ENCODE measurements at regions not wholly inside any gene's neighbourhood (a gene's known extent, or its start where the extent isn't known, plus 50 kb on each side); places are given as distances from the start of the nearest gene placed in this dataset.

- Mint-ChIP-seq H3K36me3 (peaks cover 0 to 8% of the 10 kb centered on the region in 2 donors), H3K4me3 (no peak overlapping the region), H3K27ac (no peak overlapping the region), H3K4me1 (no peaks in the 10 kb centered on the region), H3K27me3 (no peaks in the 10 kb centered on the region), H3K9me3 (peaks cover 15 to 20% of the 10 kb centered on the region in 2 donors)
- DNase-seq (no peak), ATAC-seq (replicated peaks) (no peak)
Measured at GRCh38 chr13:102993348-102993747, 72.9 kb downstream of the SLC10A2 start.

- H3K36me3 Mint-ChIP-seq = peaks cover 2 to 11% of the 10 kb centered on the region in 2 donors
- H3K4me1 Mint-ChIP-seq = no peaks in the 10 kb centered on the region
- H3K27ac Mint-ChIP-seq = no peak overlapping the region
- DNase-seq (no peak), ATAC-seq (replicated peaks) (no peak)
- peaks cover 15 to 19% of the 10 kb centered on the region in 2 donors for H3K9me3 Mint-ChIP-seq
- no peak overlapping the region for H3K4me3 Mint-ChIP-seq
- peaks cover 0 to 4% of the 10 kb centered on the region in 2 donors for H3K27me3 Mint-ChIP-seq
Measured at GRCh38 chr13:102984210-102984609, 82.0 kb downstream of the SLC10A2 start.

- Mint-ChIP-seq H3K36me3 (peaks cover 2 to 8% of the 10 kb centered on the region in 2 donors), H3K27me3 (peaks cover 0 to 4% of the 10 kb centered on the region in 2 donors), H3K9me3 (peaks cover 12 to 15% of the 10 kb centered on the region in 2 donors), H3K4me1 (no peaks in the 10 kb centered on the region), H3K27ac (no peak overlapping the region), H3K4me3 (no peak overlapping the region)
- ATAC-seq (replicated peaks) = no peak
- no peak for DNase-seq
Measured at GRCh38 chr13:102983496-102983895, 82.7 kb downstream of the SLC10A2 start.

- Mint-ChIP-seq H3K27ac (no peak overlapping the region), H3K9me3 (no peaks in the 10 kb centered on the region), H3K4me1 (no peaks in the 10 kb centered on the region), H3K36me3 (no peaks in the 10 kb centered on the region), H3K4me3 (no peak overlapping the region), H3K27me3 (peaks cover 0 to 4% of the 10 kb centered on the region in 2 donors)
- DNase-seq = no peak
- no peak for ATAC-seq (replicated peaks)
Measured at GRCh38 chr13:102980331-102980982, 85.8 kb downstream of the SLC10A2 start.

- Mint-ChIP-seq H3K27me3 (peaks cover 0 to 4% of the 10 kb centered on the region in 2 donors), H3K4me1 (no peaks in the 10 kb centered on the region), H3K9me3 (no peaks in the 10 kb centered on the region), H3K27ac (no peak overlapping the region), H3K36me3 (no peaks in the 10 kb centered on the region), H3K4me3 (no peak overlapping the region)
- ATAC-seq (replicated peaks) (no peak), DNase-seq (no peak)
Measured at GRCh38 chr13:102978168-102978567, 88.0 kb downstream of the SLC10A2 start.

- no peak for DNase-seq
- H3K36me3 Mint-ChIP-seq = no peaks in the 10 kb centered on the region
- ATAC-seq (replicated peaks) = no peak
- H3K27me3 Mint-ChIP-seq = peaks cover 0 to 4% of the 10 kb centered on the region in 2 donors
- H3K27ac Mint-ChIP-seq = no peak overlapping the region
- no peaks in the 10 kb centered on the region for H3K4me1 Mint-ChIP-seq
- H3K9me3 Mint-ChIP-seq = no peaks in the 10 kb centered on the region
- H3K4me3 Mint-ChIP-seq = no peak overlapping the region
Measured at GRCh38 chr13:102977471-102977870, 88.7 kb downstream of the SLC10A2 start.

- ATAC-seq (replicated peaks) (no peak), DNase-seq (no peak)
- no peaks in the 10 kb centered on the region for H3K36me3 Mint-ChIP-seq
- no peak overlapping the region for H3K4me3 Mint-ChIP-seq
- H3K27me3 Mint-ChIP-seq = peaks cover 0 to 3% of the 10 kb centered on the region in 2 donors
- peaks cover 6% of the 10 kb centered on the region in 2 donors for H3K4me1 Mint-ChIP-seq
- no peaks in the 10 kb centered on the region for H3K9me3 Mint-ChIP-seq
- no peak overlapping the region for H3K27ac Mint-ChIP-seq
Measured at GRCh38 chr13:102974317-102975087, 91.7 kb downstream of the SLC10A2 start.

- Mint-ChIP-seq H3K36me3 (no peaks in the 10 kb centered on the region), H3K4me3 (no peak overlapping the region), H3K4me1 (peaks cover 10 to 17% of the 10 kb centered on the region in 2 donors), H3K27ac (no peak overlapping the region), H3K27me3 (no peaks in the 10 kb centered on the region), H3K9me3 (no peaks in the 10 kb centered on the region)
- ATAC-seq (replicated peaks) = no peak
- DNase-seq = no peak
Measured at GRCh38 chr13:102972191-102972590, 94.0 kb downstream of the SLC10A2 start.

- Mint-ChIP-seq H3K27me3 (no peaks in the 10 kb centered on the region), H3K36me3 (no peaks in the 10 kb centered on the region), H3K27ac (peak overlapping the region; percentile 9), H3K9me3 (no peaks in the 10 kb centered on the region), H3K4me3 (no peak overlapping the region), H3K4me1 (peaks cover 10 to 17% of the 10 kb centered on the region in 2 donors)
- DNase-seq (no peak), ATAC-seq (replicated peaks) (peak in 1 of 2 donors; percentile 31)
Measured at GRCh38 chr13:102970542-102970941, 95.7 kb downstream of the SLC10A2 start.

GRCh38 chr13:102968572-102969228, 97.5 kb downstream of the SLC10A2 start:
- no peaks in the 10 kb centered on the region for H3K27me3 Mint-ChIP-seq
- peaks cover 10 to 17% of the 10 kb centered on the region in 2 donors for H3K4me1 Mint-ChIP-seq
- peak; percentile 39 to 66 for ATAC-seq (replicated peaks)
- DNase-seq = no peak
- no peaks in the 10 kb centered on the region for H3K9me3 Mint-ChIP-seq
- no peaks in the 10 kb centered on the region for H3K36me3 Mint-ChIP-seq
- H3K4me3 Mint-ChIP-seq = no peak overlapping the region
- no peak overlapping the region for H3K27ac Mint-ChIP-seq

- DNase-seq = no peak
- Mint-ChIP-seq H3K27ac (no peak overlapping the region), H3K27me3 (no peaks in the 10 kb centered on the region), H3K4me3 (no peak overlapping the region), H3K4me1 (peaks cover 14 to 25% of the 10 kb centered on the region in 2 donors), H3K9me3 (peaks cover 6 to 7% of the 10 kb centered on the region in 2 donors), H3K36me3 (peaks cover 0 to 3% of the 10 kb centered on the region in 2 donors)
- no peak for ATAC-seq (replicated peaks)
Measured at GRCh38 chr13:102965802-102966201, 100.4 kb downstream of the SLC10A2 start.

- Mint-ChIP-seq H3K36me3 (peaks cover 0 to 3% of the 10 kb centered on the region in 2 donors), H3K4me3 (no peak overlapping the region), H3K27me3 (no peaks in the 10 kb centered on the region), H3K4me1 (peaks cover 4 to 9% of the 10 kb centered on the region in 2 donors), H3K27ac (no peak overlapping the region), H3K9me3 (peaks cover 6 to 9% of the 10 kb centered on the region in 2 donors)
- no peak for DNase-seq
- no peak for ATAC-seq (replicated peaks)
Measured at GRCh38 chr13:102962430-102962829, 103.8 kb downstream of the SLC10A2 start.

- no peaks in the 10 kb centered on the region for H3K27me3 Mint-ChIP-seq
Measured at GRCh38 chr13:102960959-102961358, 105.3 kb downstream of the SLC10A2 start.

GRCh38 chr13:102956449-102956848, 109.8 kb downstream of the SLC10A2 start:
- Mint-ChIP-seq H3K4me1 (peaks cover 5 to 8% of the 10 kb centered on the region in 2 donors), H3K36me3 (peaks cover 0 to 3% of the 10 kb centered on the region in 2 donors)

More at GRCh38 chr13:102960959-102961358, 105.3 kb downstream of the SLC10A2 start:
- no peak overlapping the region for H3K4me3 Mint-ChIP-seq
- H3K9me3 Mint-ChIP-seq = peaks cover 6 to 9% of the 10 kb centered on the region in 2 donors
- H3K4me1 Mint-ChIP-seq = peaks cover 4 to 9% of the 10 kb centered on the region in 2 donors
- peak overlapping the region; percentile 85 for H3K27ac Mint-ChIP-seq
- ATAC-seq (replicated peaks) = peak; percentile 69 to 79
- peaks cover 0 to 3% of the 10 kb centered on the region in 2 donors for H3K36me3 Mint-ChIP-seq
- DNase-seq = no peak

More at GRCh38 chr13:102956449-102956848, 109.8 kb downstream of the SLC10A2 start:
- no peak for ATAC-seq (replicated peaks)
- Mint-ChIP-seq H3K9me3 (peaks cover 6 to 8% of the 10 kb centered on the region in 2 donors), H3K27ac (no peak overlapping the region), H3K4me3 (no peak overlapping the region), H3K27me3 (no peaks in the 10 kb centered on the region)
- no peak for DNase-seq

Data from stimulated activated naive B cell treated with anti-CD40 and anti-IgM and Interleukin-4, amounts not matched to agents 10 μg/mL and 1 μg/mL and 100 μg/mL, for 72 hours (primary cell).